CD4-positive, CD25-positive, alpha-beta regulatory T cell (primary cell): ENCODE measurements at regions not wholly inside any gene's neighbourhood (a gene's known extent, or its start where the extent isn't known, plus 50 kb on each side); places are given as distances from the start of the nearest gene placed in this dataset.

Source experiments
- ATAC-seq, 2 donors: fragments of 150-1000 bp; cut with Tn5 transposase; one replicate each; pipeline ENCODE4 v1.10.0; 2021; ENCODE audit warnings: low read depth in 2 of 2, moderate number of reproducible peaks in 2 of 2, moderate library complexity in 1 of 2
- DNase-seq, 3 donors: peaks; one replicate each; pipeline versions ENCODE4 v3.0.0 to v3.0.0-alpha.2; 2012 to 2022; ENCODE audit warnings: mixed read lengths in 1 of 3
- H3K27ac ChIP-seq: one replicate; pipeline ENCODE4 v1.7.0; 2013; ENCODE audit warnings: mild to moderate bottlenecking, low read length; ENCODE audit not compliant: insufficient read depth, poor library complexity, severe bottlenecking
- H3K27me3 ChIP-seq: one replicate; pipeline ENCODE4 v1.7.0; 2013; ENCODE audit warnings: low read length; ENCODE audit not compliant: control insufficient read depth, insufficient read depth
- H3K36me3 ChIP-seq: one replicate; pipeline ENCODE4 v1.7.0; 2013; ENCODE audit warnings: mild to moderate bottlenecking, low read length, moderate library complexity; ENCODE audit not compliant: control insufficient read depth, insufficient read depth
- H3K4me1 ChIP-seq: 2 replicates; pipeline ENCODE4 v1.7.0; 2013; ENCODE audit warnings: mild to moderate bottlenecking, low read length; ENCODE audit not compliant: insufficient read depth, control insufficient read depth, poor library complexity, severe bottlenecking
- H3K4me3 ChIP-seq: one replicate; pipeline ENCODE4 v1.7.0; 2013; ENCODE audit warnings: low read depth, mild to moderate bottlenecking, low read length, moderate library complexity
- H3K9me3 ChIP-seq, 2 experiments: 1 replicate in 1 of 2; 2 replicates in 1 of 2; pipeline ENCODE4 v1.7.0; 2013; ENCODE audit warnings: low read length in 2 of 2, mild to moderate bottlenecking in 1 of 2, moderate library complexity in 1 of 2; ENCODE audit not compliant: control insufficient read depth in 2 of 2
- H3K27ac Mint-ChIP-seq, 3 donors: one replicate each; pipeline ENCODE4 v1.8.0; 2020 to 2022; ENCODE audit warnings: mild to moderate bottlenecking in 3 of 3, mixed read lengths in 3 of 3, moderate library complexity in 2 of 3
- H3K27me3 Mint-ChIP-seq: one replicate; pipeline ENCODE4 v1.8.0; 2022; ENCODE audit warnings: mild to moderate bottlenecking, mixed read lengths
- H3K36me3 Mint-ChIP-seq: one replicate; pipeline ENCODE4 v1.8.0; 2020; ENCODE audit warnings: mixed read lengths
- H3K4me1 Mint-ChIP-seq, 4 donors: one replicate each; pipeline ENCODE4 v1.8.0; 2020 to 2022; ENCODE audit warnings: mixed read lengths in 4 of 4, mild to moderate bottlenecking in 1 of 4
- H3K4me3 Mint-ChIP-seq, 4 donors: one replicate each; pipeline ENCODE4 v1.8.0; 2020 to 2022; ENCODE audit warnings: mild to moderate bottlenecking in 4 of 4, mixed read lengths in 4 of 4, moderate library complexity in 3 of 4
- H3K9me3 Mint-ChIP-seq, 7 donors: one replicate each; pipeline ENCODE4 v1.8.0; 2020 to 2022; ENCODE audit warnings: mixed read lengths in 7 of 7, mild to moderate bottlenecking in 3 of 7, moderate library complexity in 2 of 7

DNA sequence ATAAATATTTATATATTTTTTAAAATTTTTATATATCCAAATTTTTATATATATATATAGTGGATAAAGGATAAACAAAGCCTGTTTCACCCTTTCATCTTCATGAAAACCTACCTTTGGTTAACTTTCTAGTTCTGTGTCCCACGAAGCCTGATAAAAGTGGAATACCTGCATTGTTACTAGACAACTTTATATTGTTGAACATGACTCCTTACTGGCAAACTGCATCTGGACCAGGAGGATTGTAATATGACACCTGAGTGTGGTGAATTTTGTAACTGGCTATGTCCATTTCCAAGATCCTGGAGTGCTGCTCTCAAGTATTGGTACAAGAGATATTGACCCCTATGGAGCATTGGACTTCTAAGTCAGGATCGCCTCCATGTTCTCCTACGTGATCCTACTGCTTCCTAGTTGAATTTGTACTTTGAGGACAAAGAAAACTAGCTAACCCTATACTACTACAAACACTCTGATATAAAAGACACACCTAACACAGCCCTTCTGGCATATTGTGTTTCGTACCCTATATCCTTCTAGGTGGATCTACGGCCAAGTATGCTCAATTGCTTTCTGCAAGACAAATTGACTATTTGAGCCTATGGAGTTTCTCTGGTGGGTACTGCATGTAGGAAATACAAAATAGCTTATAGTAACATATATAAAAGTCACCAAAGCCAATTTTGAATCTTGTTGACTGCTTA is 61.3 kb upstream of the PRRG1 start:
- DNase-seq: peak in 1 of 3 donors; percentile 17
- Mint-ChIP-seq H3K27ac (peak overlapping the region in 1 of 3 donors; percentile 60), H3K27me3 (no peaks in the 10 kb centered on the region), H3K4me3 (no peak overlapping the region), H3K36me3 (no peaks in the 10 kb centered on the region), H3K9me3 (peaks cover 0 to 4% (median 0%) of the 10 kb centered on the region in 7 donors), H3K4me1 (no peaks in the 10 kb centered on the region)
- H3K9me3 ChIP-seq: no peaks in the 10 kb centered on the region
- H3K27ac ChIP-seq: no peak overlapping the region
- no peaks in the 10 kb centered on the region for H3K36me3 ChIP-seq
- no peaks in the 10 kb centered on the region for H3K4me1 ChIP-seq
- no peak for ATAC-seq
- H3K4me3 ChIP-seq: no peak overlapping the region
- H3K27me3 ChIP-seq: no peaks in the 10 kb centered on the region

DNA sequence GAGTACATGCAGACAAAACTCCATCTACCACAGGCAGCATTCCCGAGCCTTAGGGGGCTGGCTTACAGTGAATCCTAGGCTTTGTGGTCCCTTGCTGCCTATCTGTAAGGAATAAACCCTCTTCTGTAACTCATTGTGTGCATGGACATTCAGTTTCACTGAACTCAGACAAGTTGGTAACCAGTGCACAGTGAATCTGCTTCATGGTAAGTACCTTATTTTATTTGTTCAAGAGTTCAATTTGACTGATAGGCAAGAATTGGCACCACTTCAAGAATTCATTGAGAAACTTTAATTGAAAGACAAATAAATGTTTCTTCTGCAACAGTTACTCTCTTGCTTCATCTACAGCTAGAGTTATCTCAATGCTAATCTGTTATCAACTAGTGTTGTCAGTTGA is 57.2 kb upstream of the PRRG1 start:
- H3K27ac Mint-ChIP-seq: no peak overlapping the region
- H3K4me1 Mint-ChIP-seq: no peaks in the 10 kb centered on the region
- no peaks in the 10 kb centered on the region for H3K36me3 Mint-ChIP-seq
- H3K27ac ChIP-seq: no peak overlapping the region
- H3K4me3 ChIP-seq: no peak overlapping the region
- H3K36me3 ChIP-seq: no peaks in the 10 kb centered on the region
- H3K9me3 Mint-ChIP-seq: peaks cover 0 to 4% (median 0%) of the 10 kb centered on the region in 7 donors
- ATAC-seq: no peak
- H3K27me3 ChIP-seq: no peaks in the 10 kb centered on the region
- H3K4me3 Mint-ChIP-seq: no peak overlapping the region
- no peaks in the 10 kb centered on the region for H3K9me3 ChIP-seq
- DNase-seq: no peak
- H3K4me1 ChIP-seq: no peaks in the 10 kb centered on the region
- H3K27me3 Mint-ChIP-seq: no peaks in the 10 kb centered on the region
